ENCODE measurements at regions not wholly inside any gene's neighbourhood (a gene's known extent, or its start where the extent isn't known, plus 50 kb on each side); places are given as distances from the start of the nearest gene placed in this dataset.

GRCh38 chr15:98057453-98057852 is 97.0 kb downstream of the ARRDC4 start:
- TF ChIP-seq CTCF (IDR thresholded peaks at IDR 0.05; ENCODE audit: insufficient read depth, low read depth, low read length) (no peak), EZH2 (IDR thresholded peaks at IDR 0.05; ENCODE audit: insufficient read depth, low read length) (no peak)
